ENCODE measurements at regions not wholly inside any gene's neighbourhood (a gene's known extent, or its start where the extent isn't known, plus 50 kb on each side); places are given as distances from the start of the nearest gene placed in this dataset.

DNA sequence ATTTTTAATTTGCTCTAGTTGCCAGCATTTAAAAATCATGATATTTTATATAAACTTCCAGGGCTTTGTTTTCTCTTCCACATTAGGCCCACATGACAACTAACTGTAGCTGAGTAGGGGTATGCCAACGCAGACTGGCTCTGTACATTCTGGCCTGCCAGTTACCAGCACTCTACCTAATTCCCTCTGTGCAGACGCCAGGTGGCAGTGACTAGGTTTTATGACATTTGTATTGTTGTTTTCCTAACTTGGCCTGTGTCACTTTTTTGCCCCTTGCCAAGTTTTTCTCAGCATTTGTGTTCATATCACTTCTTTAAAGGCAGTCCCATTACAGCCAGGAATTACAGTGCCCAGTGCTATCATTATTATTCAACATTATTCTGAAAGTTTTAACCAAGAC, 347.5 kb downstream of the NKX6-1 start:
- TF ChIP-seq, protein P1, sequence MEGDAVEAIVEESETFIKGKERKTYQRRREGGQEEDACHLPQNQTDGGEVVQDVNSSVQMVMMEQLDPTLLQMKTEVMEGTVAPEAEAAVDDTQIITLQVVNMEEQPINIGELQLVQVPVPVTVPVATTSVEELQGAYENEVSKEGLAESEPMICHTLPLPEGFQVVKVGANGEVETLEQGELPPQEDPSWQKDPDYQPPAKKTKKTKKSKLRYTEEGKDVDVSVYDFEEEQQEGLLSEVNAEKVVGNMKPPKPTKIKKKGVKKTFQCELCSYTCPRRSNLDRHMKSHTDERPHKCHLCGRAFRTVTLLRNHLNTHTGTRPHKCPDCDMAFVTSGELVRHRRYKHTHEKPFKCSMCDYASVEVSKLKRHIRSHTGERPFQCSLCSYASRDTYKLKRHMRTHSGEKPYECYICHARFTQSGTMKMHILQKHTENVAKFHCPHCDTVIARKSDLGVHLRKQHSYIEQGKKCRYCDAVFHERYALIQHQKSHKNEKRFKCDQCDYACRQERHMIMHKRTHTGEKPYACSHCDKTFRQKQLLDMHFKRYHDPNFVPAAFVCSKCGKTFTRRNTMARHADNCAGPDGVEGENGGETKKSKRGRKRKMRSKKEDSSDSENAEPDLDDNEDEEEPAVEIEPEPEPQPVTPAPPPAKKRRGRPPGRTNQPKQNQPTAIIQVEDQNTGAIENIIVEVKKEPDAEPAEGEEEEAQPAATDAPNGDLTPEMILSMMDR (conservative IDR thresholded peaks at IDR 0.05; ENCODE audit: low read depth, low read length) = no peak
- no peak for TF ChIP-seq EZH2 (IDR thresholded peaks at IDR 0.05; ENCODE audit: borderline replicate concordance, low read depth, low read length, poor library complexity, severe bottlenecking)
